H1 (cell line): ENCODE measurements at regions not wholly inside any gene's neighbourhood (a gene's known extent, or its start where the extent isn't known, plus 50 kb on each side); places are given as distances from the start of the nearest gene placed in this dataset.

Source experiments
- CTCF ChIA-PET: fragments of 300-600 bp; sonication (Branson Sonifier 250); formaldehyde crosslinking; loops from one replicate; lab custom pipeline; 2021; ENCODE audit not compliant: partially characterized antibody; lab: Charles Lee
- POLR2A ChIA-PET: fragments of 300-600 bp; sonication (Branson Sonifier 250); formaldehyde crosslinking; loops from one replicate; lab custom pipeline; 2021; ENCODE audit warnings: inconsistent platforms; ENCODE audit not compliant: partially characterized antibody; lab: Charles Lee
- DNase-seq, 2 experiments: peaks; one replicate each; pipeline versions ENCODE4 v3.0.0 to v3.0.0-alpha.2; 2010 to 2022; ENCODE audit warnings: low spot score in 2 of 2, low read depth in 1 of 2, mixed read lengths in 1 of 2
- FAIRE-seq: peaks from 2 replicates; lab custom pipeline; 2011; peaks lifted over from hg19 to GRCh38; lab: Jason Lieb, UNC
- H2AFZ ChIP-seq: 2 replicates; pipeline ENCODE4 v1.8.1; 2012; ENCODE audit warnings: low read length, inconsistent platforms
- H2AK5ac ChIP-seq: 2 replicates; pipeline ENCODE4 v1.6.1; 2013; ENCODE audit warnings: low read depth, low read length
- H2BK120ac ChIP-seq: replicated peaks from 2 replicates; pipeline ENCODE3; 2013; ENCODE audit warnings: low read depth, low read length, inconsistent platforms
- H2BK12ac ChIP-seq: 2 replicates; pipeline ENCODE4 v1.6.1; 2013; ENCODE audit warnings: low read depth, low read length
- H2BK15ac ChIP-seq: 2 replicates; pipeline ENCODE4 v1.6.1; 2013; ENCODE audit warnings: low read length
- H2BK20ac ChIP-seq: 2 replicates; pipeline ENCODE4 v1.6.1; 2013; ENCODE audit warnings: low read length
- H2BK5ac ChIP-seq: 2 replicates; pipeline ENCODE4 v1.6.1; 2013; ENCODE audit warnings: low read depth, low read length
- H3K14ac ChIP-seq: 2 replicates; pipeline ENCODE4 v1.6.1; 2013; ENCODE audit warnings: inconsistent platforms; ENCODE audit not compliant: insufficient read length
- H3K18ac ChIP-seq: 2 replicates; pipeline ENCODE4 v1.6.1; 2013; ENCODE audit warnings: low read length; ENCODE audit errors: extremely low read depth
- H3K23ac ChIP-seq: 2 replicates; pipeline ENCODE4 v1.6.1; 2013; ENCODE audit warnings: inconsistent platforms; ENCODE audit not compliant: insufficient read length
- H3K23me2 ChIP-seq: 2 replicates; pipeline ENCODE4 v1.6.1; 2013; ENCODE audit warnings: low read depth, low read length
- H3K27ac ChIP-seq: 2 replicates; pipeline ENCODE4 v1.6.1; 2011; ENCODE audit warnings: low read depth, low read length, inconsistent platforms
- H3K27me3 ChIP-seq, 4 experiments: replicated peaks in 1 of 4; 1 replicate in 1 of 4; 2 replicates in 3 of 4; pipeline versions ENCODE4 v1.6.1 to v1.8.1; 2011 to 2013; ENCODE audit warnings: low read length in 3 of 4, mild to moderate bottlenecking in 3 of 4, inconsistent platforms in 2 of 4, mixed read lengths in 2 of 4, moderate library complexity in 1 of 4; ENCODE audit not compliant: control insufficient read depth in 3 of 4, insufficient read depth in 3 of 4; ENCODE audit errors: extremely low read depth in 1 of 4
- H3K36me3 ChIP-seq, 4 experiments: 2 replicates each; pipeline versions ENCODE4 v1.6.1 to v1.8.1; 2011 to 2013; ENCODE audit warnings: mild to moderate bottlenecking in 4 of 4, low read length in 3 of 4, moderate library complexity in 2 of 4, control low read depth in 1 of 4, inconsistent platforms in 1 of 4; ENCODE audit not compliant: insufficient read depth in 4 of 4, control insufficient read depth in 2 of 4
- H3K4ac ChIP-seq: replicated peaks from 2 replicates; pipeline ENCODE3; 2013; ENCODE audit warnings: low read length, low read depth, mixed read lengths, inconsistent platforms; ENCODE audit not compliant: insufficient read length
- H3K4me1 ChIP-seq, 4 experiments: replicated peaks in 1 of 4; 1 replicate in 1 of 4; 2 replicates in 3 of 4; pipeline versions ENCODE4 v1.6.1 to v1.8.1; 2011 to 2013; ENCODE audit warnings: low read length in 3 of 4, inconsistent platforms in 2 of 4, mixed read lengths in 1 of 4; ENCODE audit not compliant: insufficient read depth in 4 of 4, control insufficient read depth in 3 of 4
- H3K4me2 ChIP-seq, 2 experiments: 2 replicates each; pipeline versions ENCODE4 v1.6.1 to v1.8.1; 2011 to 2013; ENCODE audit warnings: low read depth in 2 of 2, low read length in 2 of 2, control low read depth in 1 of 2, inconsistent platforms in 1 of 2, mild to moderate bottlenecking in 1 of 2; ENCODE audit not compliant: insufficient read depth in 1 of 2
- H3K4me3 ChIP-seq, 4 experiments: fragments of 200-600, 300-600 bp in 1 of 4; sonication (generic), shearing (Covaris generic), sonication (Bioruptor Twin) in 1 of 4; 2 replicates each; pipeline versions ENCODE4 v1.5.1 to v1.8.1; 2011 to 2016; ENCODE audit warnings: low read length in 4 of 4, low read depth in 3 of 4, control low read depth in 2 of 4, inconsistent platforms in 2 of 4, mild to moderate bottlenecking in 2 of 4, mixed read lengths in 1 of 4, moderate library complexity in 1 of 4; ENCODE audit not compliant: insufficient read depth in 2 of 4; ENCODE audit errors: extremely low read depth in 1 of 4
- H3K56ac ChIP-seq: replicated peaks from 2 replicates; pipeline ENCODE3; 2013; ENCODE audit warnings: low read depth, mild to moderate bottlenecking, mixed read lengths, low read length, inconsistent platforms; ENCODE audit not compliant: insufficient read length
- H3K79me1 ChIP-seq: 2 replicates; pipeline ENCODE4 v1.6.1; 2013; ENCODE audit warnings: low read depth, low read length, control low read depth
- H3K79me2 ChIP-seq, 2 experiments: 2 replicates each; pipeline versions ENCODE4 v1.6.1 to v1.8.1; 2012 to 2013; ENCODE audit warnings: low read length in 2 of 2, mild to moderate bottlenecking in 2 of 2, inconsistent platforms in 1 of 2; ENCODE audit not compliant: insufficient read depth in 2 of 2, control insufficient read depth in 1 of 2
- H3K9ac ChIP-seq, 4 experiments: replicated peaks in 1 of 4; 1 replicate in 1 of 4; 2 replicates in 3 of 4; pipeline versions ENCODE4 v1.6.1 to v1.8.1; 2011 to 2013; ENCODE audit warnings: low read depth in 3 of 4, low read length in 3 of 4, control low read depth in 2 of 4, mild to moderate bottlenecking in 2 of 4, moderate library complexity in 2 of 4, inconsistent platforms in 1 of 4; ENCODE audit errors: extremely low read depth in 1 of 4
- H3K9me3 ChIP-seq, 2 experiments: 2 replicates each; pipeline versions ENCODE4 v1.6.1 to v1.8.1; 2012 to 2013; ENCODE audit warnings: mild to moderate bottlenecking in 2 of 2, moderate library complexity in 2 of 2, control low read depth in 1 of 2, inconsistent platforms in 1 of 2, low read depth in 1 of 2, low read length in 1 of 2, mixed read lengths in 1 of 2; ENCODE audit not compliant: insufficient read depth in 2 of 2
- H4K20me1 ChIP-seq, 2 experiments: replicated peaks in 1 of 2; 2 replicates each; pipeline versions ENCODE3 to v1.8.1; 2011 to 2013; ENCODE audit warnings: inconsistent platforms in 2 of 2, low read length in 2 of 2, mild to moderate bottlenecking in 1 of 2; ENCODE audit not compliant: insufficient read depth in 2 of 2, control insufficient read depth in 1 of 2
- H4K5ac ChIP-seq: 2 replicates; pipeline ENCODE4 v1.6.1; 2013; ENCODE audit warnings: low read length, low read depth, mixed read lengths, inconsistent platforms; ENCODE audit not compliant: insufficient read length
- H4K8ac ChIP-seq: 2 replicates; pipeline ENCODE4 v1.8.0; 2013; ENCODE audit warnings: mild to moderate bottlenecking, moderate library complexity, low read length, inconsistent platforms; ENCODE audit not compliant: insufficient read depth; ENCODE audit errors: extremely low read depth
- H4K91ac ChIP-seq: replicated peaks from 2 replicates; pipeline ENCODE3; 2013; ENCODE audit warnings: low read length, mixed read lengths, inconsistent platforms; ENCODE audit not compliant: insufficient read length
- CHD1 ChIP-seq: IDR thresholded peaks from 2 replicates; pipeline ENCODE4 v1.6.1; 2012; ENCODE audit warnings: low read depth, low read length, improper control_type of control experiment
- CREB1 ChIP-seq: IDR thresholded peaks from 2 replicates; pipeline ENCODE4 v1.6.1; 2012; ENCODE audit warnings: inconsistent platforms
- GTF2F1 ChIP-seq: IDR thresholded peaks from 2 replicates; pipeline ENCODE4 v1.6.1; 2012; ENCODE audit warnings: low read depth, low read length, improper control_type of control experiment, borderline replicate concordance
- JUND ChIP-seq: IDR thresholded peaks from 2 replicates; pipeline ENCODE4 v1.6.1; 2011; ENCODE audit warnings: mild to moderate bottlenecking, improper control_type of control experiment, low read length
- KDM5A ChIP-seq: fragments of 200-600 bp; IDR thresholded peaks from 2 replicates; pipeline ENCODE4 v1.7.1; 2012; ENCODE audit warnings: mild to moderate bottlenecking, low read length, inconsistent platforms, mixed read lengths
- MAFK ChIP-seq: IDR thresholded peaks from 2 replicates; pipeline ENCODE4 v1.6.1; 2012; ENCODE audit warnings: low read depth, mild to moderate bottlenecking, improper control_type of control experiment, low read length
- NRF1 ChIP-seq: IDR thresholded peaks from 2 replicates; pipeline ENCODE4 v1.6.1; 2011; ENCODE audit warnings: mild to moderate bottlenecking, low read depth, low read length, improper control_type of control experiment
- POU5F1 ChIP-seq: IDR thresholded peaks from 2 replicates; pipeline ENCODE4 v1.6.1; 2011; ENCODE audit warnings: low read depth, mild to moderate bottlenecking, low read length, moderate library complexity
- RBBP5 ChIP-seq: IDR thresholded peaks from 2 replicates; pipeline ENCODE4 v1.7.1; 2012; ENCODE audit warnings: low read depth, mild to moderate bottlenecking, inconsistent platforms, low read length, moderate library complexity, borderline replicate concordance
- SIN3A ChIP-seq, 2 experiments: IDR thresholded peaks in 1 of 2; conservative IDR thresholded peaks in 1 of 2; 2 replicates each; pipeline ENCODE4 v1.6.1; 2011 to 2012; ENCODE audit warnings: low read length in 2 of 2, improper control_type of control experiment in 1 of 2, low read depth in 1 of 2, mild to moderate bottlenecking in 1 of 2
- SIX5 ChIP-seq: IDR thresholded peaks from 2 replicates; pipeline ENCODE4 v1.6.1; 2011; ENCODE audit warnings: mild to moderate bottlenecking, low read depth, low read length
- SP1 ChIP-seq: IDR thresholded peaks from 2 replicates; pipeline ENCODE4 v1.6.1; 2011; ENCODE audit warnings: low read depth, low read length
- TCF12 ChIP-seq: IDR thresholded peaks from 2 replicates; pipeline ENCODE4 v1.6.1; 2011; ENCODE audit warnings: low read depth, mild to moderate bottlenecking, low read length
- YY1 ChIP-seq: IDR thresholded peaks from 2 replicates; pipeline ENCODE4 v1.6.1; 2011; ENCODE audit warnings: low read depth, mild to moderate bottlenecking, low read length
- TF ChIP-seq, protein P1 (sequence below): IDR thresholded peaks from 2 replicates; pipeline ENCODE4 v1.6.1; 2011; ENCODE audit warnings: low read length, improper control_type of control experiment

DNA sequence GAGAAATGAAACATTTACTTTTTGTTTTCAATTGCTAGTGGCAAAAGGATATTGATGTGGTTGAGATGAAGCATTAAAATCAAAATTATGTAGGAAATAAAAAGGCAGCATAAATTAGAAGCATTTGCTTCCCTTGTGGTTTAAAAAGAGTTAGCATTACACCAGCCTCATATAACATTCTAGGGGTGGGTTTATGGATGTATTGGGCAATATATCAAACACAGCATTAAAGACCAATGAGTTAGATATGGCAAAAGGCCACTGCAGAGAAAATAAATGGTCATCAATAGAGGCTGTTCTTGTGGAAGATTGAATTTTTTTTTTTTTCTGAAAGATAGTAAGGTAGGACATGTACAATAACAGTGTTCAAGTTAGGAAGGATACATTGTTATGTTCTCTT, 473.0 kb downstream of the TLR4 start:
- no peak for FAIRE-seq
- H2BK12ac ChIP-seq = no peak overlapping the region
- POLR2A ChIA-PET = no interaction called here
- TF ChIP-seq MAFK (no peak), YY1 (no peak), SIX5 (no peak), CHD1 (no peak), NRF1 (no peak), POU5F1 (no peak), GTF2F1 (no peak), KDM5A (no peak), RBBP5 (no peak), SP1 (no peak), SIN3A (conservative IDR thresholded peaks at IDR 0.05 in 1 of 2, IDR thresholded peaks at IDR 0.05 in 1 of 2; ENCODE audit: low read depth in 1 of 2, low read length in 2 of 2) (no peak), JUND (no peak), CREB1 (no peak), TCF12 (no peak)
- TF ChIP-seq, protein P1, sequence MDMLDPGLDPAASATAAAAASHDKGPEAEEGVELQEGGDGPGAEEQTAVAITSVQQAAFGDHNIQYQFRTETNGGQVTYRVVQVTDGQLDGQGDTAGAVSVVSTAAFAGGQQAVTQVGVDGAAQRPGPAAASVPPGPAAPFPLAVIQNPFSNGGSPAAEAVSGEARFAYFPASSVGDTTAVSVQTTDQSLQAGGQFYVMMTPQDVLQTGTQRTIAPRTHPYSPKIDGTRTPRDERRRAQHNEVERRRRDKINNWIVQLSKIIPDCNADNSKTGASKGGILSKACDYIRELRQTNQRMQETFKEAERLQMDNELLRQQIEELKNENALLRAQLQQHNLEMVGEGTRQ = no peak

More for the DNA sequence above, 473.0 kb downstream of the TLR4 start:
- CTCF ChIA-PET = no interaction called here
- no peaks in the 10 kb centered on the region for H4K20me1 ChIP-seq
- H2BK120ac ChIP-seq = no peak overlapping the region
- no peaks in the 10 kb centered on the region for H3K36me3 ChIP-seq
- H2AK5ac ChIP-seq = no peak overlapping the region
- H3K4ac ChIP-seq = no peak overlapping the region
- no peak overlapping the region for H2BK20ac ChIP-seq
- no peak overlapping the region for H3K14ac ChIP-seq
- no peak overlapping the region for H2BK15ac ChIP-seq
- H3K79me1 ChIP-seq = no peaks in the 10 kb centered on the region
- no peaks in the 10 kb centered on the region for H3K23me2 ChIP-seq
- H2BK5ac ChIP-seq = no peak overlapping the region
- no peak overlapping the region for H3K27ac ChIP-seq
- H4K8ac ChIP-seq = no peak overlapping the region
- H3K4me1 ChIP-seq = no peaks in the 10 kb centered on the region
- no peak overlapping the region for H3K9ac ChIP-seq
- no peak overlapping the region for H3K18ac ChIP-seq
- H3K9me3 ChIP-seq = no peaks in the 10 kb centered on the region
- H3K79me2 ChIP-seq = no peaks in the 10 kb centered on the region
- H3K27me3 ChIP-seq = no peaks in the 10 kb centered on the region
- no peak overlapping the region for H4K5ac ChIP-seq
- H2AFZ ChIP-seq = no peak overlapping the region
- H3K23ac ChIP-seq = no peak overlapping the region
- no peak overlapping the region for H3K56ac ChIP-seq
- H4K91ac ChIP-seq = no peak overlapping the region
- no peak overlapping the region for H3K4me3 ChIP-seq
- H3K4me2 ChIP-seq = no peak overlapping the region
- no peak for DNase-seq
